ENCODE measurements at regions not wholly inside any gene's neighbourhood (a gene's known extent, or its start where the extent isn't known, plus 50 kb on each side); places are given as distances from the start of the nearest gene placed in this dataset.

DNA sequence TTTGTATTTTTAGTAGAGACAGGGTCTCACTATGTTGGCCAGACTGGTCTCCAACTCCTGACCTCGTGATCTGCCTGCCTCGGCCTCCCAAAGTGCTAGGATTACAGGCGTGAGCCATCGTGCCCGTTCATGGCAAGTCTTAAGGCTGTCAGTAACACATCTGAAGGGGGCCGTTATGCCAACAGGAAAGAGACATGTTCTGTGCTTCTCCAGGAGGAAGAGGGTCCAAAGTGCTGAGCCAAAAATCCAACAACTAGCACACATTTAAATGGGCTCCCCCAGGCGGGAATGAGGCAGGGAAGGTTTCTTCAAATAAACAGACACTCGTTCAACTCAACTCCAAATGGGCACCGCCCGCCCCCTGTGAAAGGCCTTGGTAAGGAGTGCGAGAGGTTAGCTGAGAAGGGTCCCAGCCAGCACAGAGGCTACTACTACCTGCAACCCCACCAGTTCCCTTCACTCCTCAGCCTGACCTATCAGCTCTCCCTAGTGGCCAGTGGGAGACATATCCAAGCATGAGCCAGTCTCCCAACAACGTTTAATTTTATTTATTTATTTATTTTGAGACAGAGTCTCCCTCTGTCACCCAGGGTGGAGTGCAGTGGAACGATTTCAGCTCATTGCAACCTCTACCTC lies 84.1 kb upstream of the DMRT1 start:
- TF ChIP-seq POLR2A (IDR thresholded peaks at IDR 0.05) (no peak), POLR2AphosphoS5 (IDR thresholded peaks at IDR 0.05; ENCODE audit: insufficient read depth in 1 of 2, low read depth in 1 of 2) (no peak)
- TF ChIP-seq, protein P1, sequence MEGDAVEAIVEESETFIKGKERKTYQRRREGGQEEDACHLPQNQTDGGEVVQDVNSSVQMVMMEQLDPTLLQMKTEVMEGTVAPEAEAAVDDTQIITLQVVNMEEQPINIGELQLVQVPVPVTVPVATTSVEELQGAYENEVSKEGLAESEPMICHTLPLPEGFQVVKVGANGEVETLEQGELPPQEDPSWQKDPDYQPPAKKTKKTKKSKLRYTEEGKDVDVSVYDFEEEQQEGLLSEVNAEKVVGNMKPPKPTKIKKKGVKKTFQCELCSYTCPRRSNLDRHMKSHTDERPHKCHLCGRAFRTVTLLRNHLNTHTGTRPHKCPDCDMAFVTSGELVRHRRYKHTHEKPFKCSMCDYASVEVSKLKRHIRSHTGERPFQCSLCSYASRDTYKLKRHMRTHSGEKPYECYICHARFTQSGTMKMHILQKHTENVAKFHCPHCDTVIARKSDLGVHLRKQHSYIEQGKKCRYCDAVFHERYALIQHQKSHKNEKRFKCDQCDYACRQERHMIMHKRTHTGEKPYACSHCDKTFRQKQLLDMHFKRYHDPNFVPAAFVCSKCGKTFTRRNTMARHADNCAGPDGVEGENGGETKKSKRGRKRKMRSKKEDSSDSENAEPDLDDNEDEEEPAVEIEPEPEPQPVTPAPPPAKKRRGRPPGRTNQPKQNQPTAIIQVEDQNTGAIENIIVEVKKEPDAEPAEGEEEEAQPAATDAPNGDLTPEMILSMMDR (IDR thresholded peaks at IDR 0.05): peak; percentile 7 to 44 (median 33)
